ENCODE measurements at regions not wholly inside any gene's neighbourhood (a gene's known extent, or its start where the extent isn't known, plus 50 kb on each side); places are given as distances from the start of the nearest gene placed in this dataset.

DNA sequence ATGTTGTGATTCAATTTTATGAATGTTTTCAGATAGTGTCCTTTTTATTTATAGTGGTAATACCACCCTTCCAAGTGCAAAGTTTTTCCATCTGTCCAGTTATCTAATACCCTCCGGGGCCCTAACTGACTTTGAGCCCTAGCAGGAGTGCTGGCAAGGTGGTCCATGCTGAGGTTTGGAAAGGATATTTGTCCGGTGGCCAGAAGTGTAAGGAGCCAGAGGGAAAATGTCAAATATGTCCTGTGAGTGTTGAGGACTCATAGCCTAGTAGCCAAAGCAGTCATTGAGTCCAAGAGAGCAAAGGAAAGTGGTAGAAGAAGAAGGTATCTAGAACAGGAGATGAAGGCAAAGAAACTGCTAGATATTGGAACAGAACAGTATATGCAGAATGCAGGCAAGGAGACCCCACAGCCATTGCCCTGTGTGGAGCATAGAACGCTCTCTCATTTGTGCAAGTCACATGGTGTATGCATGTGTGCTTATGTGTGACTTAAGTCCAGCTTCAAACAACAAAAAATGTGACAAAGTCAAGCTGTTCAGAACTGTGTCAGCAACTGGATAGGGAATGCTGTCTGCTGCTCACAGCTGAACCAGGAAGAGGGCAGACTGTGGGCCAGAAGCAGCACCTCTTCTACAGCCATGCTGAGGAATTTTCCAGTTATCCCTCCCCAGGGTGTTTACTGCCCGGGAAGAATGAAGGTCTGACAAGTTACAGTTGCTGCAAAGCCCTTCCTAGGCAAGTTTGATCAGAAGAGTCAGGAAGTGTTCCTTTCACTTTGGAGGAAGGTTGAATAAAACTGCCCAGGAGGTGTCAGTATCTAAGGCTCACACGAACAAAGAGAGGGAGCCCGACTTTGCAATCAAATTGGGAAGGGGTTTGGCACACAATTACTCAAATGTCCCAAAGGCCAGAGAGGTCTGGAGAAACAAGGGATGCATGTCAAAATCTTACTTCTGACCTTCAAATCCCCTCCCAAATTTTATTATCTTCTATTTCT is 463.3 kb upstream of the DMAC1 start:
- no peak overlapping the region for H3K27ac ChIP-seq
- no peaks in the 10 kb centered on the region for H3K9me3 ChIP-seq (ENCODE audit: low read depth, low read length)
- no peaks in the 10 kb centered on the region for H3K36me3 ChIP-seq (ENCODE audit: insufficient read depth, low read length)
- no peak for TF ChIP-seq POLR2AphosphoS5 (IDR thresholded peaks at IDR 0.05; ENCODE audit: borderline replicate concordance, low read depth, low read length)
- no peak overlapping the region for H3K9ac ChIP-seq (ENCODE audit: insufficient read length)
- no peak for DNase-seq (ENCODE audit: low read depth, low spot score)
- no peak overlapping the region for H3K4me3 ChIP-seq

DNA sequence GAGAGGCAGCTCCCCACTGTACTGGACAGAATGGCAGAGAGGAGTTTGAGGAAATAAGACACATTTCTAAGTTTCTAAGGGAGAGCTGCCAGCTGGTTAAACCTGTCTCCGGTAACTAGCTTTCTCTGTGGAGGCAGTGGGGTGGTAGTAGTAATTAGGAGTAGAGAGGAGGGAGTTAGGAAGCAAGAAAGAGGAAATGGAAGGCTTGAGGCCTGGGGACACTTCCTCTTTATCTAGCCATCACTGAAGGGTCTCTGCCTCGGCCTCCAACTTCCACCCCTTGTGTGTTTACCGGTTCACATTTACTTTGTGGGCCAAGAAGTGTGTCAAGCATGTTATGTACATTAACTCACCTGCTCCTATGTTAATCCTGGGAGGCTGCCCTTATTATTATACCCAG is 462.2 kb upstream of the DMAC1 start:
- no peak for DNase-seq (ENCODE audit: low read depth, low spot score)
- TF ChIP-seq POLR2AphosphoS5 (IDR thresholded peaks at IDR 0.05; ENCODE audit: borderline replicate concordance, low read depth, low read length) (no peak), EZH2 (IDR thresholded peaks at IDR 0.05) (no peak), FOXP2 (optimal IDR thresholded peaks at IDR 0.05; ENCODE audit: control extremely low read depth, extremely low read length, insufficient read depth) (no peak)
- Histone ChIP-seq H3K9ac (ENCODE audit: insufficient read length) (no peak overlapping the region), H3K36me3 (ENCODE audit: insufficient read depth, low read length) (no peaks in the 10 kb centered on the region), H3K27ac (no peak overlapping the region), H3K4me3 (no peak overlapping the region), H3K9me3 (ENCODE audit: low read depth, low read length) (no peaks in the 10 kb centered on the region)

DNA sequence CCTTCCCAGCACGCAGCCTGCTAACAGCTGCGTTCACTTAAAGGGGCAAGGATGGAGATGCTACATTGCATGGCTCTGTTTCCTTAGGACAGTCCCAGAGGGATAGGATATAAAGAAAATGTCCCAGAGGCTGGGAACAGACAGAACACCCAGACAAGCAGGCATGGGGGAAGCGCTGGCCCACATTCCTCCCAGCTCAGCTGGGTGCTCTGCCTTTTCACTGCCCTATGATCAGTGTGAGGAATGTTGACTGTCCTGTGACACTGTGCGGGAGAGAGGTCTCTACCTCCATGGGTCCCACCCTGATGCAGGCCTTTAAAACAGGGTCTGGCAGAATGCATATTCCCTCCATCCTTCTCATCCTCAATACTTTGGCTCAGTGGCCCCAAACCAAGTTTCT is 459.4 kb upstream of the DMAC1 start:
- Histone ChIP-seq H3K9ac (ENCODE audit: insufficient read length) (no peak overlapping the region), H3K9me3 (ENCODE audit: low read depth, low read length) (no peaks in the 10 kb centered on the region), H3K4me3 (no peak overlapping the region), H3K36me3 (ENCODE audit: insufficient read depth, low read length) (no peaks in the 10 kb centered on the region), H3K27ac (no peak overlapping the region)
- TF ChIP-seq POLR2AphosphoS5 (IDR thresholded peaks at IDR 0.05; ENCODE audit: borderline replicate concordance, low read depth, low read length) (no peak), FOXP2 (optimal IDR thresholded peaks at IDR 0.05; ENCODE audit: control extremely low read depth, extremely low read length, insufficient read depth) (no peak), EZH2 (IDR thresholded peaks at IDR 0.05) (no peak)
- no peak for DNase-seq (ENCODE audit: low read depth, low spot score)

DNA sequence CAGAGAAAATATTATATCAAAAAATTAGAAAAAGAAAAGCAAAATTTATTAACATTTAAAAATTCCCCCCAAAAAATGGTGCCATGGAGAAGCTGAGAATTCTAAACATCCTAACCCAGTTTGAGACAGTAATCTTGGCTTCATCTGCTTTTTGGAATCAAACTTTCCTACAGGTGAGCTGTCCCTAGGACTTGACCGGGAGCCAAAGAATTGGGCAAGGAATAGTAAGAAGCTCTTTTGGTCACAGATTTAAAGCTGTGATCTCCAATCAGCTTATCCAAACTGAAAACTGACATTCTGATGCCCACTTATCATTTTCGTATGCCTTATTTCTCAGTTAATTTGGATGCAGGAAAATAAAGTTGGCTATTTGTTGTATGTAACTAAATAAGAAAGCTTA is 457.3 kb upstream of the DMAC1 start:
- Histone ChIP-seq H3K9me3 (ENCODE audit: low read depth, low read length) (no peaks in the 10 kb centered on the region), H3K27ac (no peak overlapping the region), H3K4me3 (no peak overlapping the region), H3K36me3 (ENCODE audit: insufficient read depth, low read length) (no peaks in the 10 kb centered on the region), H3K9ac (ENCODE audit: insufficient read length) (no peak overlapping the region)
- TF ChIP-seq POLR2AphosphoS5 (IDR thresholded peaks at IDR 0.05; ENCODE audit: borderline replicate concordance, low read depth, low read length) = no peak
- no peak for TF ChIP-seq FOXP2 (optimal IDR thresholded peaks at IDR 0.05; ENCODE audit: control extremely low read depth, extremely low read length, insufficient read depth)
- TF ChIP-seq EZH2 (IDR thresholded peaks at IDR 0.05) = no peak
- DNase-seq (ENCODE audit: low read depth, low spot score) = no peak

DNA sequence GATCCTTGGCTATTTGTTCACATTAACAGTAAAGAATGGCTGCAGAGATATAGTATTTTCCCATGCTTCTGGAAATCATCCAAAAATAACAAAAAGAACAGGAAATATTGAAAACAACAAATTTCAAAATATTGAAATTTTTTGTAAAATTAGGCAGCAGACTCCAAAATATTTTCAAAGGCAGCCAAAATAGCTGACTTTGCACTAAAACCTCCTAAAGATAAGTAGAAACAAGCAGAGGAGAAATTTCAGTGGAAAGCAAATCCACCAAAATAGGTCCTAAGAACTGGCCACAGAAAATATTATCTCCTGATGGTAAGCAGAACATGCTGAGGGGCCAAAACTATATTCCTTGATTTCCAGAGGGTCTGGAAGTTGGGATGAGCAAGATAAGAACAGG is 456.3 kb upstream of the DMAC1 start:
- Histone ChIP-seq H3K9ac (ENCODE audit: insufficient read length) (no peak overlapping the region), H3K27ac (no peak overlapping the region), H3K36me3 (ENCODE audit: insufficient read depth, low read length) (no peaks in the 10 kb centered on the region), H3K4me3 (no peak overlapping the region), H3K9me3 (ENCODE audit: low read depth, low read length) (no peaks in the 10 kb centered on the region)
- TF ChIP-seq FOXP2 (optimal IDR thresholded peaks at IDR 0.05; ENCODE audit: control extremely low read depth, extremely low read length, insufficient read depth) (no peak), POLR2AphosphoS5 (IDR thresholded peaks at IDR 0.05; ENCODE audit: borderline replicate concordance, low read depth, low read length) (no peak), EZH2 (IDR thresholded peaks at IDR 0.05) (no peak)
- DNase-seq (ENCODE audit: low read depth, low spot score) = no peak

DNA sequence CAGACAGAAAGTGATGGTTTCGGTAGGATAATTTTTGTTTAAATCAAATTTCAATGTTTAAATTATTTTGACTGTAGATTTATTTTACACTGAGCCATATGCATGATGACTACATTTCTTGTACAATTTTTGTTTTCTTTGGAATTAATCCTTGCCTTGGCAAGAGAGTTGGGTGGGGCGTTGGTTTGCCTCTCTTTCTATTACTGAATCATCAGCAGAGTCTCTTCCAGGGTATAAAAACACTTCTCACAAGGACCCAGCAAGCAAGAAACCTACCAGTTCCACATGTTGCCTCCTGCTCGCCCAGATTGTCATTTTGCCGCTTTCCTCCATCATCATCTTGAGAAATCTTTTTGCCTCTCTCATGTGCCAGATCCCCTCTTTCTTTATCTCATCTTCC is 455.0 kb upstream of the DMAC1 start:
- DNase-seq (ENCODE audit: low read depth, low spot score) = no peak

DNA sequence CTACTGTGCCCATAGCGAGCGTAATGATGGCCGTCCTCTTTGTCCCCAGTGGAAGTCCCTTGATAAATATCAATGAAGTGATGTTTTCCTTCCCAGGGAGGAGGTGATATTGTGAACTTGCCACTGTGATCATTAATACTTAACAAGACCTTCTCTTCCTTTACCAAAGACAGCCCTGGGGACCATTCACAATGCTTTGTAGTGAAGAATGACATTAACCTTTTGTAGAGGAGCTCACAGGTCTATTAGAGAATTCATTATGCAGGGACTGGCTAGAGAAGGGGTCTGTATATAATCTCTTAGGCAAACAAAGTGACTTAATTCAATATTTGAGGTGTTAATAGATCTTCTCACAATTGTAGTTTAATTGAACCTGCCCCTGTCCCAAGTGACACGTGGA is 452.9 kb upstream of the DMAC1 start:
- no peak overlapping the region for H3K4me3 ChIP-seq
- H3K27ac ChIP-seq = no peak overlapping the region
- H3K9ac ChIP-seq (ENCODE audit: insufficient read length) = no peak overlapping the region
- TF ChIP-seq POLR2AphosphoS5 (IDR thresholded peaks at IDR 0.05; ENCODE audit: borderline replicate concordance, low read depth, low read length) (no peak), FOXP2 (optimal IDR thresholded peaks at IDR 0.05; ENCODE audit: control extremely low read depth, extremely low read length, insufficient read depth) (no peak), EZH2 (IDR thresholded peaks at IDR 0.05) (no peak)
- no peak for DNase-seq (ENCODE audit: low read depth, low spot score)
- H3K36me3 ChIP-seq (ENCODE audit: insufficient read depth, low read length) = no peaks in the 10 kb centered on the region
- no peaks in the 10 kb centered on the region for H3K9me3 ChIP-seq (ENCODE audit: low read depth, low read length)

More for the DNA sequence above, 455.0 kb upstream of the DMAC1 start:
- Histone ChIP-seq H3K9ac (ENCODE audit: insufficient read length) (no peak overlapping the region), H3K9me3 (ENCODE audit: low read depth, low read length) (no peaks in the 10 kb centered on the region), H3K4me3 (no peak overlapping the region), H3K27ac (no peak overlapping the region), H3K36me3 (ENCODE audit: insufficient read depth, low read length) (no peaks in the 10 kb centered on the region)
- TF ChIP-seq POLR2AphosphoS5 (IDR thresholded peaks at IDR 0.05; ENCODE audit: borderline replicate concordance, low read depth, low read length) = no peak
- no peak for TF ChIP-seq FOXP2 (optimal IDR thresholded peaks at IDR 0.05; ENCODE audit: control extremely low read depth, extremely low read length, insufficient read depth)
- TF ChIP-seq EZH2 (IDR thresholded peaks at IDR 0.05) = no peak

DNA sequence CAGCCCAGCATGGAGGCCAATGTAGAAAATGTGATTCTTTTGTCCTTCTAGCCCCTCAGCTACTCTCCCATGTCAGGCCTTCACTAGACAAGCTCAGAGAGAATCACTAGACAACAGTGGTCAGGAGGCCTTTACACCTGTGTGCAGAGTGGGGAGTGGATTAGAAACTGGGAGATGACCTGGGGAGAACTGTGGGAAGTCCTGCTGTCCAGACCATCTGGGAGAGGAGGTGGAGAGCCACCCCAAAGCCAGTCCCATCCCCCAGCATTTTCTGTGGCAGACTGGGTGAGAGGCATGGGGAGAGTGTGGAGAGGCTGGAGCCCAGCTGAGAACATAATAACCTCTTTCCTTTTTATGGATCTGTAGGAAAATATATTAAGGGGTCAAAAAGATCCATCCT is 452.0 kb upstream of the DMAC1 start:
- H3K27ac ChIP-seq = no peak overlapping the region
- no peak for DNase-seq (ENCODE audit: low read depth, low spot score)
- TF ChIP-seq EZH2 (IDR thresholded peaks at IDR 0.05) (no peak), POLR2AphosphoS5 (IDR thresholded peaks at IDR 0.05; ENCODE audit: borderline replicate concordance, low read depth, low read length) (no peak)
- no peaks in the 10 kb centered on the region for H3K36me3 ChIP-seq (ENCODE audit: insufficient read depth, low read length)
- no peaks in the 10 kb centered on the region for H3K9me3 ChIP-seq (ENCODE audit: low read depth, low read length)
- no peak overlapping the region for H3K9ac ChIP-seq (ENCODE audit: insufficient read length)
- H3K4me3 ChIP-seq = no peak overlapping the region
